Ishikawa (cell line): ENCODE measurements at regions not wholly inside any gene's neighbourhood (a gene's known extent, or its start where the extent isn't known, plus 50 kb on each side); places are given as distances from the start of the nearest gene placed in this dataset.

ENCODE experiments used
- CEBPB ChIP-seq: IDR thresholded peaks from 2 replicates; pipeline ENCODE4 v1.6.1; 2012
- CREB1 ChIP-seq: IDR thresholded peaks from 2 replicates; pipeline ENCODE4 v1.6.1; 2012; ENCODE audit warnings: low read depth
- EGR1 ChIP-seq: IDR thresholded peaks from 2 replicates; pipeline ENCODE4 v1.6.1; 2012
- EP300 ChIP-seq: IDR thresholded peaks from 2 replicates; pipeline ENCODE4 v1.6.1; 2012; ENCODE audit warnings: borderline replicate concordance
- FOXM1 ChIP-seq: IDR thresholded peaks from 2 replicates; pipeline ENCODE4 v1.6.1; 2012; ENCODE audit warnings: low read depth, borderline replicate concordance
- NFIC ChIP-seq: IDR thresholded peaks from 2 replicates; pipeline ENCODE4 v1.6.1; 2012
- RAD21 ChIP-seq: IDR thresholded peaks from 2 replicates; pipeline ENCODE4 v1.6.1; 2012; ENCODE audit warnings: low read depth
- TAF1 ChIP-seq: IDR thresholded peaks from 2 replicates; pipeline ENCODE4 v1.6.1; 2012; ENCODE audit warnings: low read depth, mild to moderate bottlenecking
- TCF12 ChIP-seq: IDR thresholded peaks from 2 replicates; pipeline ENCODE4 v1.6.1; 2012; ENCODE audit warnings: low read depth
- TEAD4 ChIP-seq: IDR thresholded peaks from 2 replicates; pipeline ENCODE4 v1.6.1; 2012
- YY1 ChIP-seq: IDR thresholded peaks from 2 replicates; pipeline ENCODE4 v1.6.1; 2012; ENCODE audit warnings: low read depth
- ZBTB7A ChIP-seq: IDR thresholded peaks from 2 replicates; pipeline ENCODE4 v1.6.1; 2012; ENCODE audit warnings: low read depth
- TF ChIP-seq, protein P1 (sequence below): IDR thresholded peaks from 2 replicates; pipeline ENCODE4 v1.6.1; 2012
- TF ChIP-seq, protein P2 (sequence below): IDR thresholded peaks from 2 replicates; pipeline ENCODE4 v1.6.1; 2012; ENCODE audit warnings: low read depth, mild to moderate bottlenecking
- TF ChIP-seq, protein P3 (sequence below): IDR thresholded peaks from 2 replicates; pipeline ENCODE4 v1.6.1; 2012

DNA sequence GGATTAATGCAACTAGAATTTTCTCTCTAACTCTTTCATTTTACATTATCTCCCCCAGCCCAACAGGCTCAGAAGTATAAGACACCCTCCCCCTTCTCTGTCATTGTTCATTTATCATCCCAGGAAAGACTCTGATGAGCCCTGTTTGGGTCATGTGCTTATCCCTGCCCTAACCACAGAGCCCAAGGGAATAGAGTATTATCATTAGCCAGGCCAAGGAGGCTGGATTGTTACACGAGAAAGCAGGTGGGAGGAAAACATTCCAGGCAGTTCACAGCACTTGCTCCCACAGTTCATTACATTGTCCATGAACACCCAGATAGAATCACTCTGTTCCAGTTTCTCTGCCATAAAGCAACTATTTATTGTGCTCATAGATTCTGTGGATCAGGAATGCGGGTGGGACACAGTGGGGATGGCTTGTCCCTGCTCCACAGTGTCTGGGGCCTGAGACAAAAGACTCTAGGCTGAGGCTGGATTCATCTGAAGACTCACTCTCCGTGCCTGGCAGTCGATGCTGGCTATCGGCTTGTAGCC lies 59.5 kb upstream of the TMEM215 start:
- TF ChIP-seq EGR1 = no peak
- no peak for TF ChIP-seq YY1
- TF ChIP-seq, protein P1, sequence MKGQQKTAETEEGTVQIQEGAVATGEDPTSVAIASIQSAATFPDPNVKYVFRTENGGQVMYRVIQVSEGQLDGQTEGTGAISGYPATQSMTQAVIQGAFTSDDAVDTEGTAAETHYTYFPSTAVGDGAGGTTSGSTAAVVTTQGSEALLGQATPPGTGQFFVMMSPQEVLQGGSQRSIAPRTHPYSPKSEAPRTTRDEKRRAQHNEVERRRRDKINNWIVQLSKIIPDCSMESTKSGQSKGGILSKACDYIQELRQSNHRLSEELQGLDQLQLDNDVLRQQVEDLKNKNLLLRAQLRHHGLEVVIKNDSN = no peak
- no peak for TF ChIP-seq CEBPB
- no peak for TF ChIP-seq FOXM1
- TF ChIP-seq RAD21 = no peak
- TF ChIP-seq, protein P2, sequence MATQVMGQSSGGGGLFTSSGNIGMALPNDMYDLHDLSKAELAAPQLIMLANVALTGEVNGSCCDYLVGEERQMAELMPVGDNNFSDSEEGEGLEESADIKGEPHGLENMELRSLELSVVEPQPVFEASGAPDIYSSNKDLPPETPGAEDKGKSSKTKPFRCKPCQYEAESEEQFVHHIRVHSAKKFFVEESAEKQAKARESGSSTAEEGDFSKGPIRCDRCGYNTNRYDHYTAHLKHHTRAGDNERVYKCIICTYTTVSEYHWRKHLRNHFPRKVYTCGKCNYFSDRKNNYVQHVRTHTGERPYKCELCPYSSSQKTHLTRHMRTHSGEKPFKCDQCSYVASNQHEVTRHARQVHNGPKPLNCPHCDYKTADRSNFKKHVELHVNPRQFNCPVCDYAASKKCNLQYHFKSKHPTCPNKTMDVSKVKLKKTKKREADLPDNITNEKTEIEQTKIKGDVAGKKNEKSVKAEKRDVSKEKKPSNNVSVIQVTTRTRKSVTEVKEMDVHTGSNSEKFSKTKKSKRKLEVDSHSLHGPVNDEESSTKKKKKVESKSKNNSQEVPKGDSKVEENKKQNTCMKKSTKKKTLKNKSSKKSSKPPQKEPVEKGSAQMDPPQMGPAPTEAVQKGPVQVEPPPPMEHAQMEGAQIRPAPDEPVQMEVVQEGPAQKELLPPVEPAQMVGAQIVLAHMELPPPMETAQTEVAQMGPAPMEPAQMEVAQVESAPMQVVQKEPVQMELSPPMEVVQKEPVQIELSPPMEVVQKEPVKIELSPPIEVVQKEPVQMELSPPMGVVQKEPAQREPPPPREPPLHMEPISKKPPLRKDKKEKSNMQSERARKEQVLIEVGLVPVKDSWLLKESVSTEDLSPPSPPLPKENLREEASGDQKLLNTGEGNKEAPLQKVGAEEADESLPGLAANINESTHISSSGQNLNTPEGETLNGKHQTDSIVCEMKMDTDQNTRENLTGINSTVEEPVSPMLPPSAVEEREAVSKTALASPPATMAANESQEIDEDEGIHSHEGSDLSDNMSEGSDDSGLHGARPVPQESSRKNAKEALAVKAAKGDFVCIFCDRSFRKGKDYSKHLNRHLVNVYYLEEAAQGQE = no peak
- no peak for TF ChIP-seq CREB1
- TF ChIP-seq EP300 = no peak
- no peak for TF ChIP-seq TAF1
- no peak for TF ChIP-seq TCF12
- TF ChIP-seq, protein P3, sequence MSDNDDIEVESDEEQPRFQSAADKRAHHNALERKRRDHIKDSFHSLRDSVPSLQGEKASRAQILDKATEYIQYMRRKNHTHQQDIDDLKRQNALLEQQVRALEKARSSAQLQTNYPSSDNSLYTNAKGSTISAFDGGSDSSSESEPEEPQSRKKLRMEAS = no peak
- TF ChIP-seq TEAD4 = no peak
- TF ChIP-seq NFIC = no peak
- TF ChIP-seq ZBTB7A = no peak

DNA sequence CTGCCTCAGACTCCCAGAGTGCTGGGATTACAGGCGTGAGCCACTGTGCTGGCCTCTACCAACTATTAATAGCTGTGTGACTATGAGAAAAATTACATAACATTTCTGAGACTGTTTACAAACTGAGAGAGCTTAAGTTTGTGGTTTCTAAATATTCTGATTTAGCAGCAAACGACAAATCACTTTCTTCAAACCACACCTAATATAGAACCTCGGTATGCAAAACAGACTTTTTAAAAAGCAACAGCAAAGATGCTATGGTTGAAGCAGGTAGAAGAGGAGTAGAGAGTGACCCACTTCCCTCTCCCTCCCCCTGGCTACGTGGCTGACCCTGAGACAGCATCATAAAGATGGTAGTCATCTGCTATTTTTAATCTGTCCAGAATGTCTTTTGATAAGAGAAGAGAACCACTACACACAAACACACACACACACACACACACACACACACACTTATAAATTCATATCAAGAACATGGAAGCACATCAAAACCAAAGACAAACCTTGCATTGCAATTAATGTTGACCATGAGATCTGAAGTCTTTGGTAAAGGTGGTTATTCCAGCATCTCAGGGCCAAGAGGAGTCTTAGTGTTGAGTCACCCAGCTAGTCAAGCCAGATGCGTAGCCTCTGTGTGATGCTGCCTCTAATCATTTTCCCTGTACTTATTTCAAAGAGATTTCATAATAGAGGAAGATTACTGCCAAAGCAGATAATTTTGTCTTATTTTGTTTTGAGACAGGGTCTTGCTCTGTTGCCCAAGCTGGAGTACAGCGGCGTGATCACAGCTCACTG lies 58.1 kb upstream of the TMEM215 start:
- TF ChIP-seq CREB1 (no peak), NFIC (no peak), RAD21 (no peak), EP300 (no peak), TCF12 (no peak), TAF1 (no peak), YY1 (no peak), FOXM1 (no peak)
- TF ChIP-seq, protein P2 = no peak
- TF ChIP-seq, protein P1 = no peak

DNA sequence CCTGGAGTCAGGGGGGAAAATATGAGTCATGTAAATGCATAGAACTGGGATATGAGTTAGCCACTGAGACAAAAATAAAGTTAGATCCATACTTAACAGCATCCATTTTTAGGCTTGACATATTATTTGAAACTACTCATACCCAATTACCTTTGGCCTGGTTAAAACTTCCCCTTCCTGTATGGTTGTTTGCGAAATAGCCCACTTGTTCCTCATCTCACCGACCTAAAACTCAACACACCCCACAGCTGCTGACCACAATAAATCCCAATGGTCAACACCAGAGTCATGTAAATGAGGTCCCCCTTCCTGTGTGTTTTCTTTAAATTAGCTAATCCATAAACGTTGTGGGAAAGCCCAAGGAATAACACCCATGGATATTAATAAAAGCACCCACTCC lies 55.2 kb upstream of the TMEM215 start:
- no peak for TF ChIP-seq CEBPB
- no peak for TF ChIP-seq ZBTB7A
- TF ChIP-seq EGR1 = no peak
- TF ChIP-seq FOXM1 = no peak
- no peak for TF ChIP-seq NFIC
- TF ChIP-seq TAF1 = no peak
- TF ChIP-seq, protein P2 = no peak
